ENCODE measurements at regions not wholly inside any gene's neighbourhood (a gene's known extent, or its start where the extent isn't known, plus 50 kb on each side); places are given as distances from the start of the nearest gene placed in this dataset.

DNA sequence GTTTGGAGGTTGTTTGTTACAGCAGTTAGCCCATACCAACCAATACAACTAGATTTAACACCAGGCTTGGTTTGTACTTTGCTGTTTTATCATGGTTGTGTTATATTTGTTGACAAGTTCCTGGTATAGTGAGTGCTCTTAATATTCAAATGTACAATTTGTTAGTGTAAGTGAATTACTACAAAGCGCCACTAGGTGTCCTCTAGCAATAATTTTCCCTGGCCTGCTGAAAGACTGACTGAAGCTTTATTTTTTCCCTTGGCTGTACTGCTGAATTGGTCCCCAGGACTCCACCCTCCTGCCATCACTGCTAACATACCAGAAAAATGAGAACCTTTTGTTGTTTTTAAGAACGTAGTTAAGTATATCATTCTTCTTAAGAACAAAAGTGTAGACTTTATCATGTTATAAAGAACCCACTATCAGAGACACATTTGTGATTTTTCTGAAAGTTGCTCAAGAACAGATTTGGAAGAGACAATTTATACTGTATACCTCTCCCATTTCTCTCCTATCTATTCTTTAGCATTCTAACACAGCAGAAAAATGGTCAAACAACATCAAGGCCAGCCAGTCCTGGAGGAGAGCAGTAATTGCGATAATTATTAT, 75.3 kb upstream of the FAR2 start:
- POLR2A ChIA-PET: no interaction called here
- Mint-ChIP-seq H3K9me3 (no peaks in the 10 kb centered on the region), H3K36me3 (no peaks in the 10 kb centered on the region), H3K4me1 (no peaks in the 10 kb centered on the region), H3K27ac (no peak overlapping the region), H3K4me3 (no peak overlapping the region), H3K27me3 (peaks cover 5 to 28% (median 17%) of the 10 kb centered on the region in 5 donors)
- ATAC-seq (peak; percentile 47 to 53), DNase-seq (peak in 5 of 10 donors; percentile 3 to 47 (median 38))

DNA sequence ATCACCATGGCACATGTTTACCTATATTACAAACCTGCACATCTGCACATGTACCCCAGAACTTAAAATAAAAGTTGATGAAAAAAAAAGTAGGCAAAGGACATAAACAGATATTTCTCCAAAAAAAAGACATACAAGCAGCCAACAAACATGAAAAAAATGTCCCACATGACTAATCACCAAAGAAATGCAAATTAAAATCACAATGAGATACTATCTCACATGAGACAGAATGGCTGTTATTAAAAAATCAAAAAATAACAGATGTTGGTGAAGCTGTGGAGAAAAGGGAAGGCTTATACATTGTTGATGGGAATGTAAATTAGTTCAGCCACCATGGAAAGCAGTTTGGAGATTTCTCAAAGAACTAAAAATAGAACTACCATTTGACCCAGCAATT, 68.0 kb upstream of the FAR2 start:
- Mint-ChIP-seq H3K27ac (no peak overlapping the region), H3K4me3 (no peak overlapping the region), H3K27me3 (peaks cover 0 to 4% (median 0%) of the 10 kb centered on the region in 5 donors), H3K4me1 (no peaks in the 10 kb centered on the region), H3K36me3 (no peaks in the 10 kb centered on the region), H3K9me3 (no peaks in the 10 kb centered on the region)
- POLR2A ChIA-PET: no interaction called here
- DNase-seq (no peak), ATAC-seq (no peak)

DNA sequence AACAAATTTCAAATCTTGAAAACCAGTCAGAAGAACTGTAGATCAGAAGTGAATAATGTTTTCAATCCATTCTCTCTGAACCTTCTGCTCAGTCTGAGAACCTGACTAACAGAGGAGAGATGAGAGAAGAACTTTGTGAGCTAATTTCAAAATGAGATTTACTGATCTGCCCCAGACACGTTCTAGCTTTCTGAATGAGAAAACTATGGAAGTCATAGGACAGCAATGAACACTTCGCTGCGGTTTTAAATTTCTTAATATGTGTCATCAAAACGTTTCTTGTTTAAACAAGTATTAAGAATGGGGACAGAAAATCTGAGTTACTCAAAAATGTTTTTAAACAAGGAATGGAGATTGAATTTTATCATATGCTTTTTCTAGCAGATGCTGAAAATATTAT, 66.6 kb upstream of the FAR2 start:
- H3K27ac Mint-ChIP-seq: no peak overlapping the region
- ATAC-seq (no peak), DNase-seq (no peak)
- POLR2A ChIA-PET: no interaction called here
- no peak overlapping the region for H3K4me3 Mint-ChIP-seq
- no peaks in the 10 kb centered on the region for H3K36me3 Mint-ChIP-seq
- H3K4me1 Mint-ChIP-seq: no peaks in the 10 kb centered on the region
- H3K27me3 Mint-ChIP-seq: peaks cover 0 to 1% (median 0%) of the 10 kb centered on the region in 5 donors
- H3K9me3 Mint-ChIP-seq: no peaks in the 10 kb centered on the region

DNA sequence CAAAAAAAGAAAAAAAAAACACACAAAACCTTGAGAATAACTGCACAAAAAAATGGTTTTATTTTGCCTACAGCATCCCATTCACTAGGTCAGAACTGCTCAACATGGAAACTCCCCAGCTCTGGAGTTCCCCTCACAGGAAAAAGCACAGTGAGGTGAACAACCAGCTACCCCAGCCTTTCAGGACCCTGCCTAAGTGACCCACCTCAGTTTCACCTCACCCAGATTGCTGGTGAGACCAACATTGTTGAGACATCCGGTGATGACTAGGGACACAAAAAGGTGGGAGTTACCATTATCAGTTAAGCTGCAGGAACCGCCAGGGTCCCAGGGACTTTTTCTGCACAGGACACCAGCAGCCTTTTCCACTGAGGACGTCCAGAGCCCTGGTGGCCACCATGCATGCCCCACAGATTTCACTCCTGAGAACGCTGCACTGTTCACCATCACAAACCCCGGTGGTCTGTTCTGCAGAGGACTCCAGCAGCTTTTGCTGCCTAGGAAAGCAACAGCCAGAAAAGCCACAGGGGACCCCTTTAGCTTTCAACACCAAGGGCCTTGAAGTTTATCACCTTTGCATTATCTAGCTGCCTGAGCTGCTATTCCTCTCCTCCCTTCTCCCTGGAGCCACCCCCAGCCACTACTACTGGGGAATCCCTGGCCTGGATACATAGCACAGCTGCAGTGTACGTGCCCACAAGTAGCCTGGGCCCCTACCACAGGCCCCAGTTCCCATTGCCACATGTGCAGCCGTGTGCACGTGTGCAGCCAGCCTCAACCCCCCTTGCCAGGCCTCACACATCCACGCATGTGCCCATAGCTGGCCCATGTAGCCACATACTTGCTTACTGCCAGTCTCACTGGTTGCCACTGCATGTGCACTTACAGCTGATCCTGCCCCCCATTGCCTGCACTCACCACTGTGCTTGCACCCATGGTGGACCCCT, 62.5 kb upstream of the FAR2 start:
- no peak for ATAC-seq
- peaks cover 0 to 2% (median 2%) of the 10 kb centered on the region in 4 donors for H3K4me1 Mint-ChIP-seq
- H3K36me3 Mint-ChIP-seq: no peaks in the 10 kb centered on the region
- H3K27me3 Mint-ChIP-seq: no peaks in the 10 kb centered on the region
- H3K4me3 Mint-ChIP-seq: no peak overlapping the region
- H3K9me3 Mint-ChIP-seq: peaks cover 0 to 3% (median 0%) of the 10 kb centered on the region in 9 donors
- H3K27ac Mint-ChIP-seq: no peak overlapping the region
- no peak for DNase-seq
- POLR2A ChIA-PET: no interaction called here

DNA sequence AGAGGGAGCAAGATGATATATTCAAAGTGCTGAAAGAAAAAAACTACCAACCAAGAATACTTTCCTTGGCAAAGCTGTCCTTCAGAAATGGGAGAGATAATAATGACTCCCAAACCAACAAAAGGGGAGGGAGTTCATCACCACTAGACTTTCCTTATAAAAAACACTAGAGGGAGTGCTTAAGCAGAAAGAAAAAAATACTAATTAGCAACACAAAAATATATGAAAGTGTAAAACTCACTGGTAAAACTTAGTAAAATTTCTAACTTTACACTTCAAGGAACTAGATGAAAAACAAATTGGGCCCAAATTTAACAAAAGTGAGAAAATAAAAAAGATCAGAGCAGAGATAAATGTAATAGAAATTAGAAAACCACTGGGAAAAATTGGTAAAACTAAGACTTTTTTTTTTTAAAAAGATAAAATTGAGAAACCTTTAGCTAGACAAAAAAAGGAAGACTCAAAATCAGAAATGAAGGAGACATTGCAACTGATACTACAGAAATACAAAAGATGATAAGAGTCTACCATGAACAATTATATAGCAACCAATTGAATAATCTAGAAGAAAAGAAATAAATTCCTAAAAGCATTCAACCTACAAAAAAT, 60.4 kb upstream of the FAR2 start:
- ATAC-seq (no peak), DNase-seq (peak in 3 of 10 donors; percentile 17 to 31 (median 20))
- Mint-ChIP-seq H3K36me3 (peaks cover 0 to 16% (median 0%) of the 10 kb centered on the region in 3 donors), H3K9me3 (peaks cover 0 to 10% (median 0%) of the 10 kb centered on the region in 9 donors), H3K4me1 (peaks cover 0 to 2% (median 2%) of the 10 kb centered on the region in 4 donors), H3K27me3 (peaks cover 0 to 4% (median 0%) of the 10 kb centered on the region in 5 donors), H3K4me3 (no peak overlapping the region), H3K27ac (peak overlapping the region in 1 of 10 donors; percentile 63)
- POLR2A ChIA-PET: no interaction called here
